ENCODE measurements at regions not wholly inside any gene's neighbourhood (a gene's known extent, or its start where the extent isn't known, plus 50 kb on each side); places are given as distances from the start of the nearest gene placed in this dataset.

- TF ChIP-seq, protein P1, sequence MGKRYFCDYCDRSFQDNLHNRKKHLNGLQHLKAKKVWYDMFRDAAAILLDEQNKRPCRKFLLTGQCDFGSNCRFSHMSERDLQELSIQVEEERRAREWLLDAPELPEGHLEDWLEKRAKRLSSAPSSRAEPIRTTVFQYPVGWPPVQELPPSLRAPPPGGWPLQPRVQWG (CRISPR knock-in tag; IDR thresholded peaks at IDR 0.05; ENCODE audit: borderline replicate concordance, low read depth): no peak
- TF ChIP-seq ZNF503 (CRISPR knock-in tag; IDR thresholded peaks at IDR 0.05): no peak
- TF ChIP-seq, protein P2, sequence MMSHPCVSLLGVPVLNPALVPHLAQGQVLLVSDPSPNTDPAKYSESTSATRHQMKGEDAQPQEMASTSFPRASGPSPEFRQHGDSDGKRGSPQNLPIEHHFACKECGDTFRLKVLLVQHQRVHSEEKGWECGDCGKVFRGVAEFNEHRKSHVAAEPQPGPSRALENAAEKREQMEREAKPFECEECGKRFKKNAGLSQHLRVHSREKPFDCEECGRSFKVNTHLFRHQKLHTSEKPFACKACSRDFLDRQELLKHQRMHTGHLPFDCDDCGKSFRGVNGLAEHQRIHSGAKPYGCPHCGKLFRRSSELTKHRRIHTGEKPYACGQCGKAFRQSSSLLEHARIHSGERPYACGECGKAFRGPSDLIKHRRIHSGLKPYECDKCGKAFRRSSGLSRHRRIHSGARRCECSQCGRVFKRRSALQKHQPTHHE (CRISPR knock-in tag; IDR thresholded peaks at IDR 0.05; ENCODE audit: borderline replicate concordance): no peak
- TF ChIP-seq ZNF251 (CRISPR knock-in tag; IDR thresholded peaks at IDR 0.05): no peak
- TF ChIP-seq ZFP36L1 (CRISPR knock-in tag; IDR thresholded peaks at IDR 0.05): no peak
- no peak for TF ChIP-seq ESRRA (CRISPR knock-in tag; IDR thresholded peaks at IDR 0.05; ENCODE audit: low read depth)
- TF ChIP-seq GFI1 (CRISPR knock-in tag; IDR thresholded peaks at IDR 0.05; ENCODE audit: borderline replicate concordance): no peak
- no peak for TF ChIP-seq KAT2B (IDR thresholded peaks at IDR 0.05; ENCODE audit: borderline replicate concordance, low read depth, low read length)
- no peak for TF ChIP-seq IRF1 (CRISPR knock-in tag; IDR thresholded peaks at IDR 0.05; ENCODE audit: low read depth)
- no peak for TF ChIP-seq RORA (CRISPR knock-in tag; IDR thresholded peaks at IDR 0.05)
- TF ChIP-seq MED13 (CRISPR knock-in tag; IDR thresholded peaks at IDR 0.05): no peak
- no peak for TF ChIP-seq HOXA9 (CRISPR knock-in tag; IDR thresholded peaks at IDR 0.05; ENCODE audit: borderline replicate concordance)
- no peak for TF ChIP-seq MATR3 (CRISPR knock-in tag; IDR thresholded peaks at IDR 0.05)
- TF ChIP-seq FOXA3 (CRISPR knock-in tag; IDR thresholded peaks at IDR 0.05): peak; percentile 51; the same call in 1 of the 2 replicates
- TF ChIP-seq PHF21A (CRISPR knock-in tag; IDR thresholded peaks at IDR 0.05): no peak
- TF ChIP-seq, protein P3, sequence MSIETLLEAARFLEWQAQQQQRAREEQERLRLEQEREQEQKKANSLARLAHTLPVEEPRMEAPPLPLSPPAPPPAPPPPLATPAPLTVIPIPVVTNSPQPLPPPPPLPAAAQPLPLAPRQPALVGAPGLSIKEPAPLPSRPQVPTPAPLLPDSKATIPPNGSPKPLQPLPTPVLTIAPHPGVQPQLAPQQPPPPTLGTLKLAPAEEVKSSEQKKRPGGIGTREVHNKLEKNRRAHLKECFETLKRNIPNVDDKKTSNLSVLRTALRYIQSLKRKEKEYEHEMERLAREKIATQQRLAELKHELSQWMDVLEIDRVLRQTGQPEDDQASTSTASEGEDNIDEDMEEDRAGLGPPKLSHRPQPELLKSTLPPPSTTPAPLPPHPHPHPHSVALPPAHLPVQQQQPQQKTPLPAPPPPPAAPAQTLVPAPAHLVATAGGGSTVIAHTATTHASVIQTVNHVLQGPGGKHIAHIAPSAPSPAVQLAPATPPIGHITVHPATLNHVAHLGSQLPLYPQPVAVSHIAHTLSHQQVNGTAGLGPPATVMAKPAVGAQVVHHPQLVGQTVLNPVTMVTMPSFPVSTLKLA (IDR thresholded peaks at IDR 0.05): no peak
- TF ChIP-seq RFXANK (CRISPR knock-in tag; IDR thresholded peaks at IDR 0.05): no peak
- TF ChIP-seq ATF4 (CRISPR knock-in tag; IDR thresholded peaks at IDR 0.05): peak in 1 of 2 experiments; percentile 65; a peak in 2 of 4 replicates
- TF ChIP-seq ZNF883 (CRISPR knock-in tag; IDR thresholded peaks at IDR 0.05; ENCODE audit: not compliant biosample characterization): no peak
- no peak for TF ChIP-seq ZNF746 (CRISPR knock-in tag; IDR thresholded peaks at IDR 0.05)
- no peak for TF ChIP-seq ZFP36L2 (CRISPR knock-in tag; IDR thresholded peaks at IDR 0.05)
- no peak for TF ChIP-seq KDM2A (CRISPR knock-in tag; IDR thresholded peaks at IDR 0.05; ENCODE audit: borderline replicate concordance, low read depth)
These were observed 228.2 kb upstream of the USP24 start (continued) for GRCh38 chr1:55443175-55443915.
